Myocyte (in vitro differentiated cells): ENCODE measurements at regions not wholly inside any gene's neighbourhood (a gene's known extent, or its start where the extent isn't known, plus 50 kb on each side); places are given as distances from the start of the nearest gene placed in this dataset.
A peak's percentile ranks its signal among the peaks of the same experiment; 100 is the strongest.
"Not testable (repeated sequence)": the region's sequence is repeated elsewhere in the genome, so short reads cannot be mapped to it uniquely, and the experiment has no call there.

Experiments
- DNase-seq: peaks from one replicate; pipeline ENCODE4 v3.0.0-alpha.2; 2012; ENCODE audit warnings: low read depth

- no peak for DNase-seq
These were observed 174.0 kb upstream of the WSCD1 start for GRCh38 chr17:5896215-5896614.

DNA sequence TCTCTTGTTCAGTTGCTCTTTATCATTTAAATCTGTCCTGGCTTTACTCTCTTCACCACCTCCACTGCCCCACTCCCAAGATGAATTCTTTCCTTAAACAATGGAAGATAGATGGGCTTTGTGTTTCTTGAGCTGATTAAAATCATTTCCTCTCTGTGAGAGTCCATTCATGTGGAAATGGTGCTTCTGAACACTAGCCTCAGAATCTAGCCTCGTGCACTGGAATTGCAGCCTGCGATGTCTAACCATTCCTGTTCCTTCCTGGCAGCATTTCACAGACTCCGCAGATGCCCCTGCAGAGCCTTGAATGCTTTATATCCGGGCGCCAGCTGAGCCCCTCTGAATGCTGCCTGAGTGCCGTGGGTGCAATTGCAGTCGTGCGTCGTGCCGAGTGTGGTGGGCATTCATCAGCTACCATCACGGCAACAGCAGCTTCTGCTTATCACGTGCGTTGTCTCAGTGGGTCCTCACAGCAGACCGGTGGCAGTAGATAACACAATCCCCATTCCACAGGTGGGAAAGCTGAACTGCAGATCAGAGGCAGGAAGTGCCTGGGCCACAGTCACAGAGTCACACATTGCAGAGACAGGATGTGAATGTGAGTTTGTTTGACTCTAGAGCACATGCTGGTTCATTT lies 172.8 kb upstream of the WSCD1 start:
- no peak for DNase-seq

DNA sequence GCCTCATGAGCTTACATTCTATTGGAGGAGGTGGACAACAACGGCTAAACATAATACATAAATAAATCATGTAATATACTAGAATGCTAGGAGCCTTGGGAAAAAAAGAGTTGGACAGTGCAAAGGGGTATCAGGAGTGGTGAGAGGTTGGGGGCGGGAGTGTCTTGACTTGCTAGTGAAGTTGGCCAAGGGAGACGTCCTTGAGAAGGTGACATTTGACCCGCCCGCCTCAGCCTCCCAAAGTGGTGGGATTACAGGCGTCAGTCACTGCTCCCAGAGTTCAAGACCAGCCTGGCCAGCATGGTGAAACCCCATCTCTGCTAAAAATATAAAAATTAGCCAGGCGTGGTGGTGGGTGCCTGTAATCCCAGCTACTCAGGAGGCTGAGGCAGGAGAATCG lies 172.2 kb upstream of the WSCD1 start:
- not testable (repeated sequence) for DNase-seq

DNA sequence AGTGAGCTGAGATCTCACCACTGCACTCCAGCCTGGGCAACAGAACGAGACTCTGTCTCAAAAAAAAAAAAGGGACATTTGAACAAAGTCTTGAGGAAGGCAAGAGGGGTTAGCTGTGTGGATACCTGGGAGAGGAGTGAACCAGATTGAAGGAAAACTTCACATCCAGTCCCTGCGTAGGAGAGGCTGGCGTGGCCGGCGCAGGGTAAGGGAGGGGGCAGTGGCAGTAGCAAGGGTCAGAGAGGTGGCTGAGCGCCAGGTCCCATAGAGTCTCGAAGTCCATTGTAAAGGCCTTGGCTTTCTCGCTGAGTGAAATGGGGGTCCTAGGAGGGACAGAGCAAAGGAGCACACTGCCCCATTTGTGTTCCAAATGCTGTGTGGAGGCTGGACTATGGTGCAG lies 171.8 kb upstream of the WSCD1 start:
- DNase-seq, result no peak

DNA sequence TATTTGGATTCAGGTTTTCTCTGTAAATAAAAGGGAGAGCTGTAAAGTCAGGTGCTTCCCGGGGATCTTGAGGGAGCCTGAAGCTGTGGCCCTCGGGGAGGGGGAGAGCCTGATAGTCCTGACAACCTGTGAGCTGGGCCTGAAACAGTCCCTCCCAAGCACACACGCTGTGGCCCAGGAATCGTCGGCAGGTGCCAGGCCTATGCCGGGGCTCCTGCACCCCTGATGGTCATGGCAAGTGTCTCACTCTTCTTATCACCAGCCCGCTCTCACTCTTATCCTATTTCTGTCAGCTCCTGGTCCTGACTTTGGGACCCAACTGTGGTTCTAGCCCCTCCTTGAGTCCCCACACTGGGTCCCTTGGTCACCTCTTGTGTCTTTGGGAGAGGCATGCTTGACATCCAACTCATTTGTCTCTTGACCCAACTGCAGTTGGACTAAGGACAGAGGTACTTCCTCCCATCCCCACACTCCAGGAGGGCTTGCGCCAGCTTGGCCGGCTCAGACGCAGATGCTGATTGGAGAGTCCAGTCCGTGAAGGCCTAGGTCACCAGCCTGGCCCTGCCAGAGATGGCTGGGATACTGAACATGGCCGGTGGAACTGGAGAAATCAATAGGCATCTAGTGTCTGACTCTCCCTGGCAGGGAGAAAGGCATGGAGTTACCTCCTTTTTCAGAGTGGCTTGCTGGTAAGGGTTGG lies 170.5 kb upstream of the WSCD1 start:
- no peak for DNase-seq

DNA sequence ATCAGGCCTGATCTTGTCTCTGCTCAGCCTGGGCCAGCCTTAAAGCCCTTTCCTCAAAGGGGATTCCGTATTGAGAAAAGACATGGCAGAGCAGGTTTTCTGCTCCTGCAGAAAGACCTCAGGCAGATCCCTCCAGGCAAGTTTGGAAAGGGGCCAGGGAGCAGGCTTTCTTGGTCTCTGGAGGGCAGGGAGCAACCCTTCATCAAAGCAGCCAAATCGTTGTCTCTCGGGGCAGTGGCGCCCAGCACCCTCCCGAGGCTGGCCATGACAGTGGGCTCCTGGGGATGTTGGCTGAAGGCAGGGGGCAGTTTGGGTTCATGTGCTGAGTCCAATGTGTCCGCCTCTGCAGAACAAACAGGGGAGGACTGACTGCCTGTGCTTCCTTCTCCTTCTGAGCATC lies 168.4 kb upstream of the WSCD1 start:
- no peak for DNase-seq

GRCh38 chr17:5902181-5903140 lies 167.7 kb upstream of the WSCD1 start:
- DNase-seq, result peak; percentile 87

- DNase-seq, result no peak
These were observed 158.3 kb upstream of the WSCD1 start for GRCh38 chr17:5911919-5912318.

GRCh38 chr17:5913032-5913531 lies 157.1 kb upstream of the WSCD1 start:
- DNase-seq, result no peak

GRCh38 chr17:5913641-5914040 lies 156.5 kb upstream of the WSCD1 start:
- DNase-seq, result no peak

GRCh38 chr17:5915337-5915736 lies 154.8 kb upstream of the WSCD1 start:
- DNase-seq, result no peak

- DNase-seq, result no peak
These were observed 151.1 kb upstream of the WSCD1 start for GRCh38 chr17:5919089-5919488.

- DNase-seq, result peak; percentile 94
These were observed 148.5 kb upstream of the WSCD1 start for GRCh38 chr17:5921512-5922282.

DNA sequence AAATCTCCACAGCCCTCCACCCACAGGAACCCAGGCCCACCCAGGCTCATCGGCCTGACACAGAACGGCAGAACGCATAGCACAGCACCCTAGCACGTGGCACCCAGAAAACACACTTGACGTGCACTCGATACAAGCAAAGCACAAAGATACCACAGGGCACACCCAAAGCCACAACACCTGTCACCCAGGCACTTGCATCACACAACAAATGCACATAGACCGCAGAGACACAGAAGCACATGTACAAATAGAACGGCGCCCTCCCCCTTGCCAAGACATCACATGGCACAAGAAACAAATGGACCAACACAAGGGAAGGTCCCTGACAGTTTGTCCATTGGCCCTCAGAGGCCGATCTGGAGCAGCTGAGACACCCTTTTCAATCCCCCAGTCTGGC lies 147.7 kb upstream of the WSCD1 start:
- peak; percentile 94 for DNase-seq

GRCh38 chr17:5929721-5930120 lies 140.5 kb upstream of the WSCD1 start:
- no peak for DNase-seq

- DNase-seq, result not testable (repeated sequence)
These were observed 139.6 kb upstream of the WSCD1 start for GRCh38 chr17:5930555-5930954.

DNA sequence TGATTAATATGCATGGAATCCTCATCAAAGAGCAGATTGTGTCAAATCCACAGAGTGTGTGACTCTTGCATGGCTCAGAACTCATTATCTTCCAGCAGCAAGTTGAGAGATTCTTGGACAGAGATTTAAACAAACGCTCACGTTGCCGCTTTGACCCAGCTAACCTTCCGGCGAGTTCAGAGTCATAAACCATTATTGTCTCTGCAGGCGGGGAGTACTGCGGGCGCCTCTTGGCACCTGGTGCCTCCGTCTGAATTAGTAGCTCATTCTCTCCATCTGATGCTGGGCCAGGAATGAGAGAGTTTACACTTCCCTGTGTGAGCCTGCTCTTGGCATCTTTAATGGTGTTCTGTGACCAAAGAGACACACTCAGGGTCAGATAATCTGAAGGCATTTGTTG lies 138.6 kb upstream of the WSCD1 start:
- DNase-seq, result no peak

DNA sequence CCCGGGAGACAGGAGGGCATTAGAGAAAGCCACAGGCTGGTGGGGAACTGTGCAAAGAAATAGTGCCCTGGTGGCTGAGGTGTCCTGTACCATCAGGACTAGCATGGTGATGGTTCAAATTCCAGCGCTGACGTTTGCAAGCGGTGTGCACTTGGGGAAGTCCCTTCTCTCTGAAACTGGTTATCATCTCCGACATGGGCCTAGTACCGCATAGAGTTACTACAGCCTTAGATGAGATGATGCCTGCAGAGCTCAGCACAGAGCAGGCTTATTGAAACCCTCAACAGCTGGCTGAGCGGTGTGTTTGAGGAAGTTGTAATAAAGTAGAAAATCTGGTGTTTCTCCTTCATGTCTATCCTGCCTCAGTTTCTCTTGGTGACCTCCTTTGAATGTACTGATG lies 136.7 kb upstream of the WSCD1 start:
- DNase-seq, result no peak

DNA sequence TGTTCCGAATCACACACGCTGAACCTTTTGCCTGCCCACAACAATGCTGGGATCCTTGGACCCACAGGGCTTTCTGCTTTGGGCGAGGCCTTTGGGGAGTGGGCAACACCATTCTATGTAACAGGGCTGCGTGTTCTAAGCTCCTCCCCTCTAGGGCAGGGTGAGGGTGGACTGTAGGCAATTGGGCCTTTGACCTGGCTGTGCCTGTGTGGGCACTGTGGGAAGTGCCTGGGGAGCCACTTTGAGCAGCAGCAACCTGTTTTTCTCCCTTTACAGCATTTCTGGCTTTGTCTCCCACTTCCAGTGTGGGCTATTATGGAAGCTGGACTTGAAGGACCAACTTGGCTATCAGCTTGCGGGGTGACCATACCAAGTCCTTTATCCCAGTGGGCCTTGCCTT lies 128.9 kb upstream of the WSCD1 start:
- no peak for DNase-seq

GRCh38 chr17:5942687-5943086 lies 127.5 kb upstream of the WSCD1 start:
- no peak for DNase-seq

GRCh38 chr17:5943232-5943631 lies 126.9 kb upstream of the WSCD1 start:
- DNase-seq, result no peak
